Middle frontal gyrus (tissue), 1 donor: ENCODE measurements at regions not wholly inside any gene's neighbourhood (a gene's known extent, or its start where the extent isn't known, plus 50 kb on each side); places are given as distances from the start of the nearest gene placed in this dataset.

ENCODE experiments used
- DNase-seq: peaks from one replicate; pipeline ENCODE4 v3.0.0-alpha.2; 2015; ENCODE audit warnings: low spot score; ENCODE audit errors: extremely low spot score

DNA sequence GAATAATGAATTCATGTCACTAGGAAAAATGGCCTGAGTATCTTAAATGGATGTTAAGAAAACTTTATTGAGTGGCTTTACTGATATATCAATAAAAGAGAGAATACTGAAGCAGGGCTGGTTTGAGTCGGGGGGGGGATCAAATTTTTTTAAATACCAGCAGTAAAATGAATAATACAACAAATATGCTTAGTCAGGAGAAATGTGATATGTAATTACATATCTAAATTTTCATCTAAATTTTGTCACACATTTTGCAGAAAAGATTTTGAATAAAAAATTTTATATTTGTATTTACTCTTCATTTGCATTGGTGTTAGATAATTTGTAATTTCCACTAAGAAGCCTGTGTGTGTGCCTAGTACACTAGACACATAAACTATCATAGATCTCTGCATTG lies 2300.2 kb downstream of the MRPL39 start:
- DNase-seq = no peak

DNA sequence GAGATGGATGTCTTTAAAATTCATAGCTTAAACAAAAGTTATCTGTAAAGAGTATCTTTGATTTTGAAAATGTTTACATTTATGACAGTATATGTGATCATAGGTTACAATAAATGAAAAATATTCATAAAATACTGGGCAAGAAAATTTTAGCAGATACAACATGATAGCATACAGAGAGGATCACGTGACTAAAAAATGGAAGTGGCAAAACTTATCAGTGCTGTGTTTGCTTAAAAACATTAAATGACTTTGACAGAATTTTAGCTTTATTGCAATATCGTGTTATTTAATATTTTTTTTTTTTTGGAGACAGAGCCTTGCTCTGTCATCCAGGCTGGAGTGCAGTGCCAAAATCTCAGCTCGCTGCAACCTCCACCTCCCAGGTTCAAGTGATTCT lies 2294.1 kb downstream of the NCAM2 start:
- no peak for DNase-seq

DNA sequence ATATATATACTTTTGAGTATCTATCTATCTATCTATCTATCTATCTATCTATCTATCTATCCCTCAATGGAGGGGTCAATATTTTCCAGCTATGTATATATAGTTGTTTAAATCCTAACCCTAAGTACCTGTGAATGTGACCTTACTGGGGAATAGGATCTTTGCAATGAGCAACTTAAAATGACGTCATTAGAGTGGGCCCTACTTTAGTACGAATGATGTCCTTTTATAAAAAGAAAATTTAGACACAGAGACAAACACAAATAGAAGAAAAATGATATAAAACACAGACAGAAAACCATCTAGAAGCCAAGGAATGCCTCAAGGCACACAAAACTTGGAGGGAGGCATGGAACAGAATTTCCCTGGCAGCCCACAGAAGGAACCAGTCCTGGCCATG lies 2283.7 kb downstream of the NCAM2 start:
- no peak for DNase-seq

DNA sequence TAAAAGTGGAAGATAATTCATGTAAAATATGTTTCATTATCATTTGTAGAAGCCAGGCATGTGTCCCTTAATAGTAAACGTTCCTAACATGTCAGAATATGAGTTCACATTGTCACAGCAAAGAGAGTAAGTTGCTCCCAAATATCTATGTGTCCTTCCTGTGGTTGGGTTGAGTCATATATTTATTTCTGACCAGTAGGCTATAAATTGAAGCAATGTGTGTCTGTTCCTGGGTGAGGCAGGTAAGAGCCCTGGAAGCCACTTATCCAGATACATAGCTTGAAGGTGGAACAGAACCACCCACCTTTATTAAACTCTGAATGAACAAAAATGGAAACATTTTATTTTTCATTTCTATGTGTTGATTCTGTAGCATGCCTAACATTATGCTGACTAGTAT lies 2251.6 kb downstream of the NCAM2 start:
- no peak for DNase-seq

DNA sequence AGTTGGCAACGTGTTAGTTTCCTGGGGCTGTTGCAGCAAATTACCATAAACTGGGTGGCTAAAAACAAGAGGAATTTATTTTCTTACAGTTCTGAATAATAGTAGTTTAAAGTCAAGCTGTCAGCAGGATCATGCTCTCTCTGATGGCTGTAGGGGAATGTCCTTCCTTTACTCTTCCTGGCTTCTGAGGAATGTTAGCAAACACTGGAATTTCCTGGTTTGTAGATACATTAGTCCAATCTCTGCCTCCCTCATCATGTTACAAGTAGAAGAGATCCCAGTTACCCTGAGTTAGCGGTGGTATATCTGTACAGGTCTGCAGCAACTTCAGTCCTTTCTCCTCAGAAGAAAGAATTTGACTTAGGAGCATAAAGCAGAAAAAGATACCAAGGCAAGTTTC lies 2249.1 kb downstream of the NCAM2 start:
- no peak for DNase-seq

DNA sequence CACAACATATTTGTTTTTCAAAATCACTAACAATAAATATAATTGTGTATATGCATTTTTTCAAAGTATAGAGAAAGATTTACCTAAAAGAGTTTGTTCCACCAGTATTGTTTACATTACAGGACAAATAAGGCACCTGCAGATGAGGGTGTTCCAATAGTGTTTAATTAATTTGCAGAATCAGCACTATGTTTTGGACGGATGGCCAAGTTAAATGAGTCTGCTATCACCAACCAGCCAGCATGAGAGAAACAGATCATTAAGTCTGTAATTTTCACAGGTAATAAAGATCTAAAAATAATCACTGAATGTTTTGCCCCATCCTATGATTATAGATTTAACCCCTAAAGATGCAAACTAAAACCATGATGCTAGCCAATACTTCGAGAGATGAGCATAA lies 2247.0 kb downstream of the NCAM2 start:
- no peak for DNase-seq

DNA sequence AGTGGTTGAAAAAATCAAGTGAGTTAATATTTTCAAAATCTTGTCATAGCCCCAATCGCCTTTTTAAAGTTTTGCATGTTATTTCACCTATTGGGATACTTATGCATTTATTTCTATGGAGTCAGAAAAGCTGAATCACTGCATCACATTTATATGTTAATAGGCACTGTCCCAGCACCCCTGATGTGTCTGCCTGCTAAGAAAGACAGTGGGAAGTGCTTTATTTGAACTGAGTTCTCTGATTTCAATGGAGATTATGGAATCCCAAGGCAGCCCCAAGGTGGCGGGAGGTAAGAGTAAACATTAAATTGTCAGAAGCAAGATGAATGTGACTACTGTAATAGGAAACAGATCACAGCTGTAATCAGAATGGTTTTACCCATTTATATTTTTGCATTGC lies 2225.7 kb downstream of the NCAM2 start:
- DNase-seq = no peak

DNA sequence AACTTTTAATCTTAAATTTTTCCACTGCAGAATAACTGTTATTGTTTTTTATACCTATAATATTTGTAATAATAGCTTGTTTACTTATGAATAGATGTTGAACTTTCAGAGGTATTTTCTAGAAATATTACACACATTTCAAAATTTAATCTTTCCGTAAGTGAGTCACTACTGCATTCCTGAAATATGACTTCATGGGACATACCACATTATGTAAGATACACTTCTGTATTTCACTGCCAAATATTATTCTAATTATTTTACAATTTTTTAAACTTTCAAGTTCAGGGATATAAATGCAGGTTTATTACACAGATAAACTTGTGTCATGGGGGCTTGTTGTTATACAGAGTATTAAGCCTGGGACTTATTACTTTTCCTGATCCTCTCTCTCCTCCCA lies 2220.5 kb downstream of the NCAM2 start:
- DNase-seq = no peak

DNA sequence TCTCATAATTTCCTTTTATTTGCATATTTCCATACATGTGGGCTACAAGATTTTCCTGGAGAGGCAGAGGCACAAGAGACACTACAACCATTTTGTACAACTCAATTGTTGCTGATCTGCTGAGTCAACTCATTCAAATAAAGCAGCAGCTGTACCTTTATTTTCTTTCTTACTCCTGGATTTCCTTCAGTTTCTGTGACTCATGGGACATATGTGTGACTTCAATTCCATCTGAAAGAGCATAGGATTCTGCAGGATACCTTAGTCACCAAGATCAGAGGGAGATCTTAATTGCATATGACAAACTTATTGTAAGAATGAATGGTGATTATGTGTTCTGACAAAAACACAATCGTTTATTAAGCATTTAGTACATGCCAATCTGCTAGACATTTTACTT lies 2219.4 kb downstream of the NCAM2 start:
- no peak for DNase-seq

DNA sequence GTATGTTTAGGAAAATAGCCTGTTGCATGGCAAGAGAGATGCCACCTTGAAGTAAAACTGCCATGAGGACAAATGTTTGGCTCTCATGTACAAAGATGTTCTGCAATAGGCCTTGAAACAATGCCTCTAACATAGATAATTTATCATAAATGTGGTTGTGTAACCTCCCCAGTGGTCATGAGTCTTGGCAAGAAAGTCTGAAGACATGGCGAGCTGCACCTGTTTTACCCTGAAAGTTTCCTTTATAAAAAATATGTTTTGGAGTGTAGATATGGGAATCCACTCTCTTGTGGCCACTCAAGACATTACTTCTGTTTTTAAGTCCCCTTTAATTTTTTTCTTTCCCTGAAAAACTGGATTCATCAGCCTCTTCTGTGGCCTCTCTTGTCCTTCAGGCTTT lies 2217.1 kb downstream of the NCAM2 start:
- DNase-seq = no peak
